ENCODE measurements at regions not wholly inside any gene's neighbourhood (a gene's known extent, or its start where the extent isn't known, plus 50 kb on each side); places are given as distances from the start of the nearest gene placed in this dataset.

DNA sequence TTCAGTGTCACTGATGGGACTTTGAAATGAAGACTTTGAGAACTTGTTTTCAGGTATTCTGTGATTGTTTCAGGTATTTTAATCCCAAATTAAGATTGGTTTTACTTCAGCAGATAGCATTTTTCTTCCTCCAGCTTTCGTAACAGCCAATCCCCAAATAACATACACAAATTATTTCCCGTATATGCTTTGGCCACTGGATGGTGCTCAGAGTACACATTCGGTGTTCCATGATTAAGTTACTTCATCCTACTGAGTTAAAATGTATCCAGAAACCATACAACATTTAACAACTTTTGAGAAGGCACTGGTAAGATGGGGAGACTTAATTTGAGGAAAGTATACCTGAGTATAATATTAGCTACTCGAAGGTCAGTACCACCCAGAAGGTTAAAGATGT, 233.4 kb upstream of the FAM47A start:
- Mint-ChIP-seq H3K4me3 (no peak overlapping the region), H3K4me1 (no peaks in the 10 kb centered on the region), H3K27me3 (ENCODE audit: low read depth in 2 of 2) (no peaks in the 10 kb centered on the region), H3K27ac (no peak overlapping the region), H3K36me3 (no peaks in the 10 kb centered on the region), H3K9me3 (peaks cover 4 to 11% of the 10 kb centered on the region in 2 donors)
- no peaks in the 10 kb centered on the region for H3K4me1 ChIP-seq (ENCODE audit: control insufficient read depth, insufficient read depth, low read length)
- no peaks in the 10 kb centered on the region for H3K36me3 ChIP-seq (ENCODE audit: control insufficient read depth, insufficient read depth, low read length)
- TF ChIP-seq, protein P1, sequence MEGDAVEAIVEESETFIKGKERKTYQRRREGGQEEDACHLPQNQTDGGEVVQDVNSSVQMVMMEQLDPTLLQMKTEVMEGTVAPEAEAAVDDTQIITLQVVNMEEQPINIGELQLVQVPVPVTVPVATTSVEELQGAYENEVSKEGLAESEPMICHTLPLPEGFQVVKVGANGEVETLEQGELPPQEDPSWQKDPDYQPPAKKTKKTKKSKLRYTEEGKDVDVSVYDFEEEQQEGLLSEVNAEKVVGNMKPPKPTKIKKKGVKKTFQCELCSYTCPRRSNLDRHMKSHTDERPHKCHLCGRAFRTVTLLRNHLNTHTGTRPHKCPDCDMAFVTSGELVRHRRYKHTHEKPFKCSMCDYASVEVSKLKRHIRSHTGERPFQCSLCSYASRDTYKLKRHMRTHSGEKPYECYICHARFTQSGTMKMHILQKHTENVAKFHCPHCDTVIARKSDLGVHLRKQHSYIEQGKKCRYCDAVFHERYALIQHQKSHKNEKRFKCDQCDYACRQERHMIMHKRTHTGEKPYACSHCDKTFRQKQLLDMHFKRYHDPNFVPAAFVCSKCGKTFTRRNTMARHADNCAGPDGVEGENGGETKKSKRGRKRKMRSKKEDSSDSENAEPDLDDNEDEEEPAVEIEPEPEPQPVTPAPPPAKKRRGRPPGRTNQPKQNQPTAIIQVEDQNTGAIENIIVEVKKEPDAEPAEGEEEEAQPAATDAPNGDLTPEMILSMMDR (IDR thresholded peaks at IDR 0.05) = no peak
- 59% methylated on average over 3 of the region's 4 CpGs for WGBS (ENCODE audit: insufficient coverage)
- H3K27ac ChIP-seq (ENCODE audit: low read length) = no peak overlapping the region
- intact Hi-C loops (cut with micrococcal nuclease) = no loop called here
- no peak for DNase-seq
- H3K4me3 ChIP-seq (ENCODE audit: low read length) = no peak overlapping the region
- H3K27me3 ChIP-seq (ENCODE audit: control insufficient read depth, insufficient read depth, low read length) = no peaks in the 10 kb centered on the region
- no peak for ATAC-seq
- no peaks in the 10 kb centered on the region for H3K9me3 ChIP-seq (ENCODE audit: control insufficient read depth, insufficient read depth, low read length)

GRCh38 chrX:34350561-34351335, 218.6 kb upstream of the FAM47A start:
- H3K27ac Mint-ChIP-seq = no peak overlapping the region
- no peaks in the 10 kb centered on the region for H3K27me3 ChIP-seq (ENCODE audit: control insufficient read depth, insufficient read depth, low read length)
- H3K4me3 ChIP-seq (ENCODE audit: low read length) = no peak overlapping the region
- no peaks in the 10 kb centered on the region for H3K36me3 ChIP-seq (ENCODE audit: control insufficient read depth, insufficient read depth, low read length)
- H3K27me3 Mint-ChIP-seq (ENCODE audit: low read depth in 2 of 2) = no peaks in the 10 kb centered on the region
- TF ChIP-seq, protein P1 (IDR thresholded peaks at IDR 0.05) = no peak
- H3K36me3 Mint-ChIP-seq = no peaks in the 10 kb centered on the region
- DNase-seq (no peak), ATAC-seq (no peak)
- H3K27ac ChIP-seq (ENCODE audit: low read length) = no peak overlapping the region
- peaks cover 9 to 10% of the 10 kb centered on the region in 2 donors for H3K9me3 Mint-ChIP-seq
- H3K4me1 Mint-ChIP-seq = no peaks in the 10 kb centered on the region
- WGBS (ENCODE audit: insufficient coverage) = no CpG with 5 or more reads among the region's 3 CpGs
- intact Hi-C loops (cut with micrococcal nuclease) = no loop called here
- no peaks in the 10 kb centered on the region for H3K4me1 ChIP-seq (ENCODE audit: control insufficient read depth, insufficient read depth, low read length)
- H3K4me3 Mint-ChIP-seq = no peak overlapping the region
- no peaks in the 10 kb centered on the region for H3K9me3 ChIP-seq (ENCODE audit: control insufficient read depth, insufficient read depth, low read length)

DNA sequence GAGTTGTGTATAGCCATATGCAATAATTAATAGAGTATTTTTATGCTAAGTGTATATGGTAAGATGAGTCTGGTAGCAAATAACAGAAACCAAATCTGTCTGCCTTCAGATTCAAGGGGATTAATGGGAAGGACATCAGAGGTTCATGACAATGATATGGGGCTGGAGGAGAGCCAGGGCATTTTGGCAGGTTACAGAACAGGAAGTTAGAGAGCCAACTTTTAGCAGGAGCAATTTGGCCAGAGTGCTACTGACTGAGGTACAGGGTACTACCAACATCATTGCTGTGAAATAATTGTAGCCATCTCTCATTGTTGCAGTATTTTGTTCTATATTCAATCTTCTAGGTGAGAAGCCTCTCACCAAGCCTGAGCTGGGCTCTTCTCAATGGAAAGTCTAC, 210.9 kb upstream of the FAM47A start:
- no peaks in the 10 kb centered on the region for H3K9me3 ChIP-seq (ENCODE audit: control insufficient read depth, insufficient read depth, low read length)
- ATAC-seq (no peak), DNase-seq (no peak)
- intact Hi-C loops (cut with micrococcal nuclease) = no loop called here
- Mint-ChIP-seq H3K9me3 (peaks cover 0 to 9% of the 10 kb centered on the region in 2 donors), H3K36me3 (no peaks in the 10 kb centered on the region), H3K27ac (no peak overlapping the region), H3K27me3 (ENCODE audit: low read depth in 2 of 2) (no peaks in the 10 kb centered on the region), H3K4me1 (no peaks in the 10 kb centered on the region), H3K4me3 (no peak overlapping the region)
- TF ChIP-seq, protein P1 (IDR thresholded peaks at IDR 0.05) = no peak
- H3K4me3 ChIP-seq (ENCODE audit: low read length) = no peak overlapping the region
- H3K4me1 ChIP-seq (ENCODE audit: control insufficient read depth, insufficient read depth, low read length) = no peaks in the 10 kb centered on the region
- no peaks in the 10 kb centered on the region for H3K27me3 ChIP-seq (ENCODE audit: control insufficient read depth, insufficient read depth, low read length)
- no peaks in the 10 kb centered on the region for H3K36me3 ChIP-seq (ENCODE audit: control insufficient read depth, insufficient read depth, low read length)
- no peak overlapping the region for H3K27ac ChIP-seq (ENCODE audit: low read length)

- H3K36me3 Mint-ChIP-seq = no peaks in the 10 kb centered on the region
- DNase-seq (no peak), ATAC-seq (no peak)
- 49% methylated on average over 4 of the region's 4 CpGs for WGBS (ENCODE audit: insufficient coverage)
- no peaks in the 10 kb centered on the region for H3K27me3 ChIP-seq (ENCODE audit: control insufficient read depth, insufficient read depth, low read length)
- H3K4me1 ChIP-seq (ENCODE audit: control insufficient read depth, insufficient read depth, low read length) = no peaks in the 10 kb centered on the region
- no peak overlapping the region for H3K27ac Mint-ChIP-seq
- no peaks in the 10 kb centered on the region for H3K4me1 Mint-ChIP-seq
- H3K4me3 Mint-ChIP-seq = no peak overlapping the region
- TF ChIP-seq, protein P1 (IDR thresholded peaks at IDR 0.05) = no peak
- H3K36me3 ChIP-seq (ENCODE audit: control insufficient read depth, insufficient read depth, low read length) = no peaks in the 10 kb centered on the region
- no peaks in the 10 kb centered on the region for H3K27me3 Mint-ChIP-seq (ENCODE audit: low read depth in 2 of 2)
- peaks cover 2 to 10% of the 10 kb centered on the region in 2 donors for H3K9me3 Mint-ChIP-seq
- H3K27ac ChIP-seq (ENCODE audit: low read length) = no peak overlapping the region
- no peaks in the 10 kb centered on the region for H3K9me3 ChIP-seq (ENCODE audit: control insufficient read depth, insufficient read depth, low read length)
- intact Hi-C loops (cut with micrococcal nuclease) = no loop called here
- H3K4me3 ChIP-seq (ENCODE audit: low read length) = no peak overlapping the region
These were observed 209.7 kb upstream of the FAM47A start for GRCh38 chrX:34341814-34342213.

Measured in natural killer cell (primary cell).